Calu3 (cell line): ENCODE measurements at regions not wholly inside any gene's neighbourhood (a gene's known extent, or its start where the extent isn't known, plus 50 kb on each side); places are given as distances from the start of the nearest gene placed in this dataset.

Source experiments
- BruUV-seq: library from RNA; stranded (reverse); fragments of 400-500 nt; replicated peaks from 2 replicates; lab custom pipeline; 2021; lab: Mats Ljungman, UMichigan
- CTCF ChIA-PET: fragments of 300-600 bp; sonication (Branson Sonifier 250); formaldehyde crosslinking; loops from one replicate; lab custom pipeline; 2022; ENCODE audit warnings: antibody characterized with exemption; lab: Charles Lee
- DNase-seq: peaks from one replicate; pipeline ENCODE4 v3.0.0; 2022
- H3K27ac Mint-ChIP-seq: one replicate; pipeline ENCODE4 v1.8.0; 2022; ENCODE audit warnings: mixed read lengths; ENCODE audit not compliant: unreplicated experiment
- H3K27me3 Mint-ChIP-seq: one replicate; pipeline ENCODE4 v1.8.0; 2022; ENCODE audit warnings: mixed read lengths; ENCODE audit not compliant: unreplicated experiment
- H3K36me3 Mint-ChIP-seq: one replicate; pipeline ENCODE4 v1.8.0; 2022; ENCODE audit warnings: mild to moderate bottlenecking, moderate library complexity, mixed read lengths; ENCODE audit not compliant: insufficient read depth, unreplicated experiment
- H3K4me1 Mint-ChIP-seq: one replicate; pipeline ENCODE4 v1.8.0; 2022; ENCODE audit warnings: mild to moderate bottlenecking, low read depth, mixed read lengths; ENCODE audit not compliant: unreplicated experiment
- H3K4me3 Mint-ChIP-seq: one replicate; pipeline ENCODE4 v1.8.0; 2022; ENCODE audit warnings: mild to moderate bottlenecking, low read depth, moderate library complexity, mixed read lengths; ENCODE audit not compliant: unreplicated experiment
- H3K9me3 Mint-ChIP-seq: one replicate; pipeline ENCODE4 v1.8.0; 2022; ENCODE audit warnings: low read depth, mixed read lengths; ENCODE audit not compliant: unreplicated experiment
- intact Hi-C: fragments of 100-400 bp; cut with micrococcal nuclease; formaldehyde crosslinking; loops from one replicate; pipeline ENCODE4 v1.10.0; 2022; ENCODE audit not compliant: unreplicated experiment
- TF ChIP-seq, protein P1 (sequence below): fragments of 200-600 bp; IDR thresholded peaks from one replicate; pipeline ENCODE4 v1.8.0; 2022; ENCODE audit warnings: antibody characterized with exemption; ENCODE audit not compliant: unreplicated experiment

DNA sequence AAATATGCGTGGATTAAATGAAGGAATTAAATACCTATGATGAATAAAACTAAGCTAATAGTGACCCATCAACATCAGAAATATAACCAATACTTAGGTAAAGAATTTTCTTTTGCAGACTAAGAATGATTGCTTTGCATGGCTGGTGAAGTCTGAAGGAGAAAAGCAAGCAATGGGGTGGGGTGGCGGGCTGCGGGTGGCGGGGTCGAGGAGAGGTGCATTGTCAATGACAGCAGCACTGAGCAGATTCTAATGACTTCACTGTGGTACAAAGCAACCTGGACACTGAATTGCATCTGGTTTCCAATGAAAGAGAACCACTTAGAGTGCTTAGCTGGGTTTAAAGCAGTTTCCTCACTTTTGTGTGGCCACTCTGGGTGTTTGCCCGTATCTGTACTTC is 171.5 kb upstream of the IL12A start:
- CTCF ChIA-PET = interaction anchor here (2.3 kb wide), 1 partner anchor 12 kb away, joined by 7 read pairs; no protein-coding TSS in a partner anchor
- Mint-ChIP-seq H3K27me3 (no peaks in the 10 kb centered on the region), H3K4me3 (no peak overlapping the region), H3K9me3 (no peaks in the 10 kb centered on the region), H3K36me3 (no peaks in the 10 kb centered on the region), H3K27ac (no peak overlapping the region), H3K4me1 (peaks cover 30% of the 10 kb centered on the region)
- intact Hi-C loops = no loop called here
- TF ChIP-seq, protein P1, sequence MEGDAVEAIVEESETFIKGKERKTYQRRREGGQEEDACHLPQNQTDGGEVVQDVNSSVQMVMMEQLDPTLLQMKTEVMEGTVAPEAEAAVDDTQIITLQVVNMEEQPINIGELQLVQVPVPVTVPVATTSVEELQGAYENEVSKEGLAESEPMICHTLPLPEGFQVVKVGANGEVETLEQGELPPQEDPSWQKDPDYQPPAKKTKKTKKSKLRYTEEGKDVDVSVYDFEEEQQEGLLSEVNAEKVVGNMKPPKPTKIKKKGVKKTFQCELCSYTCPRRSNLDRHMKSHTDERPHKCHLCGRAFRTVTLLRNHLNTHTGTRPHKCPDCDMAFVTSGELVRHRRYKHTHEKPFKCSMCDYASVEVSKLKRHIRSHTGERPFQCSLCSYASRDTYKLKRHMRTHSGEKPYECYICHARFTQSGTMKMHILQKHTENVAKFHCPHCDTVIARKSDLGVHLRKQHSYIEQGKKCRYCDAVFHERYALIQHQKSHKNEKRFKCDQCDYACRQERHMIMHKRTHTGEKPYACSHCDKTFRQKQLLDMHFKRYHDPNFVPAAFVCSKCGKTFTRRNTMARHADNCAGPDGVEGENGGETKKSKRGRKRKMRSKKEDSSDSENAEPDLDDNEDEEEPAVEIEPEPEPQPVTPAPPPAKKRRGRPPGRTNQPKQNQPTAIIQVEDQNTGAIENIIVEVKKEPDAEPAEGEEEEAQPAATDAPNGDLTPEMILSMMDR = no peak
- DNase-seq = no peak
- BruUV-seq = no TSS peak

DNA sequence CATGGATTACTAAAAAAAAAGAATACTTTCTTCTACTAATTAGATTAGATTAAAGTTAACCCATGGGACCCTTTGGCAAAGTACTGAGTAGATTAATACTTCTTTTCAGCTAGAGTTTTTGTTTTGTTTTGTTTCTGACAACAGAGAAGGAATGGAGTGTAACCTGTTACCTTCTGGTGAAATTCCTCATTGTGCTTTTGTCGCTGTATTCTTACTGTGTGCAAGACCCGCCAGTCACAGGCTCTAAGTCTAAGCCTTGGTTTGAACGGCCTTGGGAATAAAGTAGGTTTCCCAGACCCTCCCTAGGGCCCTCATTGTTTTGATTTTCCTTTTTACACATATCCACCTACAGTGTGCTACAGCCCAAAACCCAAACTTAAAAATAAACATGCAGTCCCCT is 171.1 kb upstream of the IL12A start:
- CTCF ChIA-PET = interaction anchor here (0.5 to 2.3 kb wide), 4 partner anchors 13 to 668 kb away, joined by 3 to 7 read pairs (median 6); no protein-coding TSS in a partner anchor
- Mint-ChIP-seq H3K36me3 (no peaks in the 10 kb centered on the region), H3K27me3 (no peaks in the 10 kb centered on the region), H3K4me1 (peaks cover 30% of the 10 kb centered on the region), H3K9me3 (no peaks in the 10 kb centered on the region), H3K4me3 (no peak overlapping the region), H3K27ac (no peak overlapping the region)
- no TSS peak for BruUV-seq
- intact Hi-C loops = no loop called here
- no peak for DNase-seq
- TF ChIP-seq, protein P1 = no peak

DNA sequence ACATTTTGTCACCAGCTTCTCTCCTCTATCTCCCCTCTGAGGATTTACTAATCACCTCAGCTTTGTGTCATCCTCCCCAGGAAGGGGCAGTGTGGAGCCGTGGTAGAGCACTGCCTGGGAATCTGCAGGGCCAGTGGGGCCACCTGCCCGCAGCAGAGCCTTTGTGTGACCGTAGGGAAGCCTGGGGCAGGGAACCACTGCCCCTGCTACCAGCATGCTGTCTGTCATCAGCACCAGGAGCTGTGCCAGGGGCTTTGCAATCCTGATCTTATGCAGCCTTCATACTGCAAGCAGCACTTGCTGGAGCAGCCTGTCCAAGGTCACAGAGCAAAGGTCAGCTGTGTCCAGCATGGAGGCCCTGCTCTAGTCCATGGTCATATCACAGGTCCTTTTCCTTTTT is 170.2 kb upstream of the IL12A start:
- no peaks in the 10 kb centered on the region for H3K36me3 Mint-ChIP-seq
- no peak overlapping the region for H3K27ac Mint-ChIP-seq
- H3K9me3 Mint-ChIP-seq = no peaks in the 10 kb centered on the region
- no TSS peak for BruUV-seq
- no peak for DNase-seq
- CTCF ChIA-PET = interaction anchor here (0.5 to 2.3 kb wide), 5 partner anchors 13 to 667 kb away, joined by 3 to 7 read pairs (median 5); no protein-coding TSS in a partner anchor
- intact Hi-C loops = no loop called here
- H3K27me3 Mint-ChIP-seq = no peaks in the 10 kb centered on the region
- TF ChIP-seq, protein P1 = no peak
- no peak overlapping the region for H3K4me3 Mint-ChIP-seq
- H3K4me1 Mint-ChIP-seq = peaks cover 38% of the 10 kb centered on the region

DNA sequence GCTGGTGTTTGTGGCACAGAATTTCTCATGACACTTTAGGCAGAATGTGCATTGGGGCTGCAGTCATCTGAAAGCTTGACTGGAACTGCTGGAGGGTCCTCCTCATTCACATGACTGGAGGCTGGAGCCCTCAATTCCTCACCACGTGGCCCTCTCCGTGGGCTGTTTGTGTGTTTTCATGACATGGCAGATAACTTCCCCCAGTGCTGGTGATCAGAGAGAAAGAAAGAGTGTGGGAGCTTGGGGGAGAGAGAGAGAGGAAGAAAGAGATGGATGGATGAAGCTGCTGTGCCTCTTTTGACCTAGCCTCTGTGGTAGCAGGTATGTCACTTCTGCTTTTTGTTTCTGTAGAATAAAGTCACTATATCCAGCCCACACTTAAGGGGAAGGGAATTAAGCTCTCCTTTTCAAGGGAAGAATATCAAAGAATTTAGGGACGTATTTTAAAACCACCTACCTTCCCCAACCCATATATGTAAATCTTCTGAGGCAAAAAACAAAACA is 169.6 kb upstream of the IL12A start:
- intact Hi-C loops = no loop called here
- no TSS peak for BruUV-seq
- Mint-ChIP-seq H3K27me3 (no peaks in the 10 kb centered on the region), H3K27ac (no peak overlapping the region), H3K4me1 (peaks cover 38% of the 10 kb centered on the region), H3K36me3 (no peaks in the 10 kb centered on the region), H3K9me3 (no peaks in the 10 kb centered on the region), H3K4me3 (no peak overlapping the region)
- CTCF ChIA-PET = interaction anchor here (1.2 to 2.3 kb wide), 3 partner anchors 14 to 567 kb away, joined by 3 to 7 read pairs (median 3); no protein-coding TSS in a partner anchor
- TF ChIP-seq, protein P1 = no peak
- no peak for DNase-seq
